HT1080 (cell line): ENCODE measurements at regions not wholly inside any gene's neighbourhood (a gene's known extent, or its start where the extent isn't known, plus 50 kb on each side); places are given as distances from the start of the nearest gene placed in this dataset.
A peak's percentile ranks its signal among the peaks of the same experiment; 100 is the strongest.

Experiments
- DNase-seq: peaks from one replicate; pipeline ENCODE4 v3.0.0-alpha.2; 2015; ENCODE audit warnings: low read depth

GRCh38 chr6:21420146-21420878 is 173.2 kb upstream of the SOX4 start:
- no peak for DNase-seq

- no peak for DNase-seq
Observed at GRCh38 chr6:21420926-21421325, 172.6 kb upstream of the SOX4 start.

GRCh38 chr6:21423106-21423854 is 170.3 kb upstream of the SOX4 start:
- DNase-seq = no peak

- DNase-seq = no peak
Observed at GRCh38 chr6:21426841-21427490, 166.6 kb upstream of the SOX4 start.

GRCh38 chr6:21429291-21429690 is 164.3 kb upstream of the SOX4 start:
- no peak for DNase-seq

- DNase-seq = no peak
Observed at GRCh38 chr6:21431526-21431925, 162.0 kb upstream of the SOX4 start.

GRCh38 chr6:21436625-21437024 is 156.9 kb upstream of the SOX4 start:
- no peak for DNase-seq

- no peak for DNase-seq
Observed at GRCh38 chr6:21437581-21437980, 156.0 kb upstream of the SOX4 start.

- DNase-seq = peak; percentile 69
Observed at GRCh38 chr6:21438237-21438985, 155.1 kb upstream of the SOX4 start.

GRCh38 chr6:21438986-21439352 is 154.6 kb upstream of the SOX4 start:
- DNase-seq = peak; percentile 59

- peak; percentile 57 for DNase-seq
Observed at GRCh38 chr6:21441386-21441785, 152.2 kb upstream of the SOX4 start.

GRCh38 chr6:21442874-21443273 is 150.7 kb upstream of the SOX4 start:
- DNase-seq = no peak

- DNase-seq = no peak
Observed at GRCh38 chr6:21444711-21445260, 148.8 kb upstream of the SOX4 start.

GRCh38 chr6:21447987-21448386 is 145.6 kb upstream of the SOX4 start:
- no peak for DNase-seq

GRCh38 chr6:21448485-21449109 is 145.0 kb upstream of the SOX4 start:
- no peak for DNase-seq

GRCh38 chr6:21450149-21450548 is 143.4 kb upstream of the SOX4 start:
- DNase-seq = no peak

- DNase-seq = no peak
Observed at GRCh38 chr6:21450628-21451027, 142.9 kb upstream of the SOX4 start.

GRCh38 chr6:21451546-21452013 is 142.0 kb upstream of the SOX4 start:
- DNase-seq = no peak

GRCh38 chr6:21454262-21454661 is 139.3 kb upstream of the SOX4 start:
- no peak for DNase-seq

GRCh38 chr6:21455071-21455470 is 138.5 kb upstream of the SOX4 start:
- DNase-seq = no peak

GRCh38 chr6:21457647-21458046 is 135.9 kb upstream of the SOX4 start:
- no peak for DNase-seq
